Activated T-helper 17 cell treated with anti-CD3 and anti-CD28 coated beads, Interleukin-2, amount 50 U/mL, for 72 hours (primary cell): ENCODE measurements at regions not wholly inside any gene's neighbourhood (a gene's known extent, or its start where the extent isn't known, plus 50 kb on each side); places are given as distances from the start of the nearest gene placed in this dataset.

Experiments
- ATAC-seq: fragments of 150-1000 bp; cut with Tn5 transposase; replicated peaks from 2 replicates; pipeline ENCODE4 v1.10.0; 2021; ENCODE audit warnings: mild to moderate bottlenecking, moderate library complexity
- H3K27ac Mint-ChIP-seq: one replicate; pipeline ENCODE4 v1.8.0; 2022; ENCODE audit warnings: mixed read lengths
- H3K27me3 Mint-ChIP-seq: one replicate; pipeline ENCODE4 v1.8.0; 2022; ENCODE audit warnings: mixed read lengths
- H3K36me3 Mint-ChIP-seq: one replicate; pipeline ENCODE4 v1.8.0; 2022; ENCODE audit warnings: low read depth, mild to moderate bottlenecking, mixed read lengths
- H3K4me1 Mint-ChIP-seq: one replicate; pipeline ENCODE4 v1.8.0; 2022; ENCODE audit warnings: mixed read lengths
- H3K4me3 Mint-ChIP-seq: one replicate; pipeline ENCODE4 v1.8.0; 2022; ENCODE audit warnings: mild to moderate bottlenecking, mixed read lengths
- H3K9me3 Mint-ChIP-seq: one replicate; pipeline ENCODE4 v1.8.0; 2022; ENCODE audit warnings: mixed read lengths

DNA sequence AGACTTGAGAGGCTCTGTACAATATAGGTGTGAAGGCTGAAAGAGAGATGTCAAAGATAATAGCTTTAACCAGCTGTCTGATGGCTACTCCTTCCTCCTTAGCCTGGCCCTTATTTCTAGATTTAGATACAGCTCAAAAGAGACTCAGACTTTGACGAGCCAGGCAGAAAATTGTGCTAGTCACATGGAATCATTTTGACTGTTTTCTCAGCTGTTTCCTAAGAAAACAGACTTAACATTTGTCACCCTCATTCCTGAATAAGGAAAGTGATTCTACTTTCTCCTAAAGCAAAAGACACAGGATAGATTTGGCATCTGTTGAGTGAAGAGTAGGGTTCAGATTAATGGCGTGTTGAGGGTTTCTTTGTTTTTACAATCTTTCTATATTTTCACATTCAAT is 340.7 kb downstream of the DHX15 start:
- no peak overlapping the region for H3K27ac Mint-ChIP-seq
- peaks cover 4% of the 10 kb centered on the region for H3K9me3 Mint-ChIP-seq
- ATAC-seq: no peak
- H3K27me3 Mint-ChIP-seq: peaks cover 6% of the 10 kb centered on the region
- H3K36me3 Mint-ChIP-seq: no peaks in the 10 kb centered on the region
- no peaks in the 10 kb centered on the region for H3K4me1 Mint-ChIP-seq
- H3K4me3 Mint-ChIP-seq: no peak overlapping the region

- peaks cover 4% of the 10 kb centered on the region for H3K9me3 Mint-ChIP-seq
- H3K27me3 Mint-ChIP-seq: peaks cover 6% of the 10 kb centered on the region
- H3K27ac Mint-ChIP-seq: no peak overlapping the region
- H3K4me3 Mint-ChIP-seq: no peak overlapping the region
- H3K4me1 Mint-ChIP-seq: no peaks in the 10 kb centered on the region
- no peaks in the 10 kb centered on the region for H3K36me3 Mint-ChIP-seq
- no peak for ATAC-seq
These were observed 342.8 kb downstream of the DHX15 start for GRCh38 chr4:24241511-24241910.

DNA sequence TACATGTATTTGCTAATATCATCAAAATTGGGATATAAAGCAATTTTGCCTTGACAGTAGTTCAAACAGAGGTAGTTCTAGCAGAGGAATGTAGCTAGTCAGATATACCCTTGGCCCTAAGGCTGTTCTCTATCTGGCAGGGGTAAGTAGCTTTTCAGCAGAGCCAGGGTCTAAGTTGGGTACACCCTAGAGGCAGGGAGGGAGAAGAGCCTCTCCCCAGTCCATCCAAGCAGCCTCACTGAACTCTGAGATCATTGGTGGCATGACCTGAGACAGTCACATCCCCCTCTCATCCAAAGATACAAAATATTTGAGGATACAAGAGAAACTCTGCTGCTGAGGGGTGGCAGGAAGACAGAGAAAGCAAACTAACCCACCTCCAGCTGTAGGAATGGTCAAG is 343.7 kb downstream of the DHX15 start:
- Mint-ChIP-seq H3K4me3 (no peak overlapping the region), H3K27me3 (peaks cover 6% of the 10 kb centered on the region), H3K27ac (no peak overlapping the region), H3K36me3 (no peaks in the 10 kb centered on the region), H3K9me3 (peaks cover 4% of the 10 kb centered on the region), H3K4me1 (no peaks in the 10 kb centered on the region)
- ATAC-seq: no peak

- Mint-ChIP-seq H3K27me3 (peaks cover 7% of the 10 kb centered on the region), H3K4me1 (no peaks in the 10 kb centered on the region), H3K36me3 (no peaks in the 10 kb centered on the region), H3K27ac (no peak overlapping the region), H3K9me3 (peaks cover 4% of the 10 kb centered on the region), H3K4me3 (no peak overlapping the region)
- ATAC-seq: no peak
These were observed 346.6 kb downstream of the DHX15 start for GRCh38 chr4:24237709-24238108.

DNA sequence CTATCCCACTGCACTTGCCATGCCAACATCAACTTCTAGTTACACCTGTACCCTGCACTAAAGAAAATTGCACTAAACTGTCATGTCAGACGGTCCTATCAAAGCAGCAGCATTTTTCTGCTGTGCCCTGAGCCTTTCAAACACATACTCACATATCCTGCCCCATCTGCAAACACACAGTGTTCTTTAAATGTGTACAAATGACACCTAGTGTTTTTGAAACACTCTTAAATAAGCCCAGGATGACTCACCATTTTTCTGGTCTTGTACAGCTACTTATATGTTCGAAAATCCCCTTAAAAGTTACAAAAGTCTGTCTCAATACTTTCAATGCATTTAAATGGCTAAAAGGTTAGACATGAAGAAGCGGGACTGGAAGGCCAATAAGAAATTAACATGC is 346.7 kb upstream of the PPARGC1A start:
- H3K4me1 Mint-ChIP-seq: no peaks in the 10 kb centered on the region
- H3K27ac Mint-ChIP-seq: no peak overlapping the region
- ATAC-seq: no peak
- peaks cover 4% of the 10 kb centered on the region for H3K27me3 Mint-ChIP-seq
- no peaks in the 10 kb centered on the region for H3K9me3 Mint-ChIP-seq
- no peak overlapping the region for H3K4me3 Mint-ChIP-seq
- no peaks in the 10 kb centered on the region for H3K36me3 Mint-ChIP-seq

DNA sequence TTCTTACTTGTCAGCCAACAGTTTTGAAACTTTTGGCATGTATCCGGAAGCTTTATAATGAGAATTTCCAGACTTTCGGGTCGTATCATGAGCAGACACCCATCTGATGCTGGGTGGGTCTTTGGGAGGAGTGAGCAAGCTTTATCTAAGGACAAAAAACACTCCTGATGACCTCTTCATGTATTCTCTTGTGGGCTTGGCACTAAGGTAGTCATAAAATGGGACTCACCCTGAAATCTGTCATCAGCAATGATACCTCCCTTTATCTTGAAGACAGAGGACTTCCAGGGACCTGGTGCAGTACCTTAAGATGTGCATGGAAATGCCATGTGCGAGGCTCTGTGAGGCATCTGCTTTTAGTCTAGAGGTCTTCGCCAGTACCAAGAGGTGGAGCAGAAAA is 346.3 kb upstream of the PPARGC1A start:
- no peak overlapping the region for H3K4me3 Mint-ChIP-seq
- no peaks in the 10 kb centered on the region for H3K36me3 Mint-ChIP-seq
- H3K27ac Mint-ChIP-seq: no peak overlapping the region
- no peaks in the 10 kb centered on the region for H3K4me1 Mint-ChIP-seq
- H3K9me3 Mint-ChIP-seq: no peaks in the 10 kb centered on the region
- peaks cover 4% of the 10 kb centered on the region for H3K27me3 Mint-ChIP-seq
- no peak for ATAC-seq

GRCh38 chr4:24235618-24236017 is 345.8 kb upstream of the PPARGC1A start:
- Mint-ChIP-seq H3K36me3 (no peaks in the 10 kb centered on the region), H3K27me3 (peaks cover 4% of the 10 kb centered on the region), H3K27ac (no peak overlapping the region), H3K4me3 (no peak overlapping the region), H3K4me1 (no peaks in the 10 kb centered on the region), H3K9me3 (no peaks in the 10 kb centered on the region)
- ATAC-seq: no peak

DNA sequence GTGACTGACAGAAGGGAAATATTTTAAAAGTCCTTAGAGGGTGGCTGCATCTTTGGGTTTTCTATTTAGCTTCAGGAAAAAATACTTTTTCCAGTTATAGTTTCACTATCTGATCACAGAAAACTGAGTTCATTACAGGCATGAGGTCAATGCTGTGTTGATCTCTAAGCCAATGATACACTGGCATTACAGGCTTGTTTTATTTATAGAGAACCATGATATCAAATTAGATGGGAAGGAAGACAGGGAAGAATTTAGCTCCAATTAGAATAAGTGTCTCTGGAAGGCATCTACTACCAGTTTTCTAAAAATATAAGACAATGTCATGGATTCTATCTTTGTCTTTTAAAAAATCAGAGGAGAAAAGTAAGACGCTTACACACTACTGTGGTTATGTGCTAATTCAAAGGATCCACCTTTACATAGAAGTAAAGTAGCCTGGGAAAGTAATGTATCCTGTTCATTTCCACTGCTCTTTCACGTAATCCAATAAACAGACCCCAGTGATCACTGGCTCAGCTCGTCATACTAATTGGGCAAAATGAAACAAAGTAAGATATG is 344.5 kb upstream of the PPARGC1A start:
- H3K4me3 Mint-ChIP-seq: no peak overlapping the region
- H3K27me3 Mint-ChIP-seq: peaks cover 7% of the 10 kb centered on the region
- no peak overlapping the region for H3K27ac Mint-ChIP-seq
- H3K36me3 Mint-ChIP-seq: no peaks in the 10 kb centered on the region
- H3K4me1 Mint-ChIP-seq: no peaks in the 10 kb centered on the region
- ATAC-seq: no peak
- H3K9me3 Mint-ChIP-seq: no peaks in the 10 kb centered on the region

DNA sequence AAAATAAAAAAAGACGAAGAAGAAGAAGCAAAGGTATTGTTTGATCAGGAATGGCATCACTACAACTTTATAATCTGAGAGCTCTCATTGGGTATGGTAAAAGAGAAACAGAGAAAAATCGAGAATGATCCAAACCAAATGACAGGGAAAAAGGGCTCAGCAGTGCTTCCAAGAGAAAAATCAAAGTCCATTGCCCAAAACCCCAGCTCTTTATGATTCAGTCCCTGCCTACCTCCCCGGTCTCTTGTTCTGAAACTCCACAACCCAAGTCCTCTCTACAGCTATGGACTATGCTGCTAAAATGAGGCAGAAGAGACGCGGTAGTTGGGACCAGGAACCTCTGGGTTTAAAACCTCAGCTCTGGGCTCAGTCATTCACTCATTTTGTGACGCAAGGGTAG is 341.1 kb upstream of the PPARGC1A start:
- Mint-ChIP-seq H3K36me3 (no peaks in the 10 kb centered on the region), H3K27me3 (peaks cover 7% of the 10 kb centered on the region), H3K4me3 (no peak overlapping the region), H3K9me3 (no peaks in the 10 kb centered on the region), H3K27ac (no peak overlapping the region), H3K4me1 (no peaks in the 10 kb centered on the region)
- no peak for ATAC-seq

- no peaks in the 10 kb centered on the region for H3K4me1 Mint-ChIP-seq
- H3K36me3 Mint-ChIP-seq: no peaks in the 10 kb centered on the region
- no peaks in the 10 kb centered on the region for H3K9me3 Mint-ChIP-seq
- ATAC-seq: no peak
- H3K27me3 Mint-ChIP-seq: peaks cover 7% of the 10 kb centered on the region
- no peak overlapping the region for H3K4me3 Mint-ChIP-seq
- no peak overlapping the region for H3K27ac Mint-ChIP-seq
These were observed 340.1 kb upstream of the PPARGC1A start for GRCh38 chr4:24229978-24230377.

DNA sequence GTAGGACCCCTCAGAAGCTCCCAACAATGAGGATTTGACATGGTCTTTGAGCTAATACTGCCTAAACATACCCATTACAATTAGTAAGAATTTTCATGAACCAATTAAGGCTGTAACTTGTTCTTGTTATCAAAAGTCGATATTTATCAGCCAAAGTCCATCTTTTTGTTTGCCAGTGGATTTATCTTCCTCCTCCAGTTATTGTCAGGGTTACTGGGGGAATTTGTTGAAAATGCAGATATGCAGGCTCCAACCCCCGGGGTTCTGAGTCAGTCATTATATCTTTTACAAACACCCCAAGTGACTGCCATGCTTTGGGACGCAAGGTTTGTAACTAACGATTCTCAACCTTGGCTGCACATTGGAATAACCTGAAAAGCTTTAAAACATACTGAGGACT is 338.8 kb upstream of the PPARGC1A start:
- no peak for ATAC-seq
- H3K27me3 Mint-ChIP-seq: peaks cover 7% of the 10 kb centered on the region
- no peaks in the 10 kb centered on the region for H3K36me3 Mint-ChIP-seq
- H3K9me3 Mint-ChIP-seq: peaks cover 6% of the 10 kb centered on the region
- no peak overlapping the region for H3K27ac Mint-ChIP-seq
- no peaks in the 10 kb centered on the region for H3K4me1 Mint-ChIP-seq
- no peak overlapping the region for H3K4me3 Mint-ChIP-seq

GRCh38 chr4:24226667-24227066 is 336.8 kb upstream of the PPARGC1A start:
- no peak for ATAC-seq
- peaks cover 3% of the 10 kb centered on the region for H3K27me3 Mint-ChIP-seq
- H3K36me3 Mint-ChIP-seq: no peaks in the 10 kb centered on the region
- H3K9me3 Mint-ChIP-seq: peaks cover 6% of the 10 kb centered on the region
- H3K4me3 Mint-ChIP-seq: no peak overlapping the region
- H3K27ac Mint-ChIP-seq: no peak overlapping the region
- H3K4me1 Mint-ChIP-seq: no peaks in the 10 kb centered on the region

DNA sequence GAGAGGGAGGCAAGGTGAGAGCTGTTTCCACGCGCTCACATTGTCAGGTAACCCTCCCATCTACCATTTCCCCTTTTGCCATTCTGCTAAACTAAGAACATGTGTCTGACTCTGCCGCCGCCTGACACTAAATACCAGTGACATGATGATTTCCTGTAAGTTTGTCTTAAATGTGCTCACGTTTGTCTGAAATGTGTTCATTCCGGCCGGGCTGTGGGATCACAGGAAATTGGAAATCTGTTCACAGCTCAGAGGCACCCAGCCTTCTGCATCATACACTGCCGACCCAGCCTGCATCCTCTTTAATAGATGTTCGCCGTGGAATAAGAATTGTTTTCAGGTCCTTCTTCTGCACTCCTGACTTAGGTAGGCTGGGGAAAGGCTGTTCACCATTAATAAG is 336.2 kb upstream of the PPARGC1A start:
- Mint-ChIP-seq H3K4me1 (no peaks in the 10 kb centered on the region), H3K36me3 (no peaks in the 10 kb centered on the region), H3K27ac (no peak overlapping the region), H3K27me3 (peaks cover 3% of the 10 kb centered on the region), H3K4me3 (no peak overlapping the region), H3K9me3 (peaks cover 6% of the 10 kb centered on the region)
- no peak for ATAC-seq

- Mint-ChIP-seq H3K27me3 (no peaks in the 10 kb centered on the region), H3K4me1 (no peaks in the 10 kb centered on the region), H3K27ac (no peak overlapping the region), H3K4me3 (no peak overlapping the region), H3K9me3 (peaks cover 9% of the 10 kb centered on the region), H3K36me3 (no peaks in the 10 kb centered on the region)
- ATAC-seq: no peak
These were observed 334.6 kb upstream of the PPARGC1A start for GRCh38 chr4:24224446-24224845.

GRCh38 chr4:24219209-24219608 is 329.4 kb upstream of the PPARGC1A start:
- ATAC-seq: no peak
- Mint-ChIP-seq H3K27me3 (no peaks in the 10 kb centered on the region), H3K9me3 (peaks cover 5% of the 10 kb centered on the region), H3K4me3 (no peak overlapping the region), H3K36me3 (no peaks in the 10 kb centered on the region), H3K27ac (no peak overlapping the region), H3K4me1 (no peaks in the 10 kb centered on the region)

GRCh38 chr4:24218566-24218965 is 328.7 kb upstream of the PPARGC1A start:
- H3K9me3 Mint-ChIP-seq: peaks cover 5% of the 10 kb centered on the region
- no peaks in the 10 kb centered on the region for H3K4me1 Mint-ChIP-seq
- no peak for ATAC-seq
- H3K36me3 Mint-ChIP-seq: no peaks in the 10 kb centered on the region
- H3K27ac Mint-ChIP-seq: no peak overlapping the region
- H3K4me3 Mint-ChIP-seq: no peak overlapping the region
- H3K27me3 Mint-ChIP-seq: no peaks in the 10 kb centered on the region
